ENCODE measurements at regions not wholly inside any gene's neighbourhood (a gene's known extent, or its start where the extent isn't known, plus 50 kb on each side); places are given as distances from the start of the nearest gene placed in this dataset.

DNA sequence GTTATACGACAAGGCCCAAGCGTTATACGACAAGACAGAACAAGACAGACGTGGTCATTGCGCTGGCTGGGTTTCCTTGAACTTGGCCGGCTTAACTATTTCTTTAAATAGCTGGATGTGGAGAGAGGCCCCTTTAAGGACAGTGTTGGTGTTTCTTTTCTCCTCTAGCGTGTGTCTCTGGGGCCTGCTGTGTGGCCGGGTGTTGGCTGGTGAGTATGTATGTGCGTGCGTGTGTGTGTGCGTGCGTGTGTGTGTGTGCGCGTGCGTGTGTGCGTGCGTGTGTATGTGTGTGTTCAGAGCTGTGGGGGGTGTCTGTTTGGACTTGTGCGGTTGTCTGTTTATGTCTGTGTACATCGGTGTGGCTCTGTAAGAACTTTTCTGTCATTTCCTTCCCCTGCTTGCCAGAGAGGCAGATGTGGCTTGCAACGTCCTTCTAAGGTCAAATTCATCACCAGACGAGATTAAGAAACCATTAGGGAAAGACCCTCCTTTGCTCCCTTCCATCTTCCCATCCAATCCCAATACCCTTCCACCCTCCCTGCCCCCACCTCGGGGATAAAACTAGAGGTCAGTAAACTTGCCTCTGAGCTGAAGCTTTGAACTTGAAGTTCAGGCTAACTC is 78.6 kb upstream of the TBX3 start:
- H3K4me3 ChIP-seq: no peak overlapping the region
- H3K27ac ChIP-seq: no peak overlapping the region
- TF ChIP-seq, protein P1, sequence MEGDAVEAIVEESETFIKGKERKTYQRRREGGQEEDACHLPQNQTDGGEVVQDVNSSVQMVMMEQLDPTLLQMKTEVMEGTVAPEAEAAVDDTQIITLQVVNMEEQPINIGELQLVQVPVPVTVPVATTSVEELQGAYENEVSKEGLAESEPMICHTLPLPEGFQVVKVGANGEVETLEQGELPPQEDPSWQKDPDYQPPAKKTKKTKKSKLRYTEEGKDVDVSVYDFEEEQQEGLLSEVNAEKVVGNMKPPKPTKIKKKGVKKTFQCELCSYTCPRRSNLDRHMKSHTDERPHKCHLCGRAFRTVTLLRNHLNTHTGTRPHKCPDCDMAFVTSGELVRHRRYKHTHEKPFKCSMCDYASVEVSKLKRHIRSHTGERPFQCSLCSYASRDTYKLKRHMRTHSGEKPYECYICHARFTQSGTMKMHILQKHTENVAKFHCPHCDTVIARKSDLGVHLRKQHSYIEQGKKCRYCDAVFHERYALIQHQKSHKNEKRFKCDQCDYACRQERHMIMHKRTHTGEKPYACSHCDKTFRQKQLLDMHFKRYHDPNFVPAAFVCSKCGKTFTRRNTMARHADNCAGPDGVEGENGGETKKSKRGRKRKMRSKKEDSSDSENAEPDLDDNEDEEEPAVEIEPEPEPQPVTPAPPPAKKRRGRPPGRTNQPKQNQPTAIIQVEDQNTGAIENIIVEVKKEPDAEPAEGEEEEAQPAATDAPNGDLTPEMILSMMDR (IDR thresholded peaks at IDR 0.05): no peak
- DNase-seq (ENCODE audit: low spot score): no peak

DNA sequence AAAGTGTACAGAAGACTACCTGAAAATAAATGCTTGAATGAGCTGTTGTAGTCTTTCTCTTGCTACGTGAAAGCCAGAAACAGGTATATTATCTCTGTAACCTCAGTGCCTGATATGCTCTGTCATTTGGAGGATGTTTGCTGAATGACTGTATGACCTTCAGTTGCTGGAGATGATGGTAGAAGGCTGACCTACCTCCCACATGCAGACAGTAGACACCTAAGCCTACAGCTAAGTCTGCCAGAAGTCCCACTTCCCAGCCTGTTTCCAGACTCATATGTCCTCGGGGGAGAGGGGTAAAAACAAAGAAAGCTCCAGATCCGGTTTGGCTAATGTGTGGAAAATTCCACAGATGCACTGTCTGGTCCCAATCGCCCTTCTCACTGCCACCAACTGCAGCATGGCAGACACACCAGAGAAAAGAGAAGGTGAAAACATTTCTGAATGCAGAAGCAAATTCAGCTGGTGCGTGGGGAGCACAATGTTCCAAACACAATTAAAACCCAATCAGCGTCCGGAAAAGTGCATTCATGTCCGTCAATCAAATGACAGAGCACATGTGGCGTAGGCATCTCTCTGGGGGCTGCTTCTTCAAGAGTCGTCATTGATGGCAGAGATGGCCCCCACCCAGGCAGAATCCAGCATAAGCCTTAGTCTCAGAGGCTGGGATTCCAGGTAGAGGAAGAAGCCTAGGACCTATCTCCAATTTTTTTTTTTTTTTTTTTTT is 76.3 kb upstream of the TBX3 start:
- Histone ChIP-seq H3K27ac (no peak overlapping the region), H3K4me3 (no peak overlapping the region)
- TF ChIP-seq, protein P1 (IDR thresholded peaks at IDR 0.05): no peak
- DNase-seq (ENCODE audit: low spot score): no peak

DNA sequence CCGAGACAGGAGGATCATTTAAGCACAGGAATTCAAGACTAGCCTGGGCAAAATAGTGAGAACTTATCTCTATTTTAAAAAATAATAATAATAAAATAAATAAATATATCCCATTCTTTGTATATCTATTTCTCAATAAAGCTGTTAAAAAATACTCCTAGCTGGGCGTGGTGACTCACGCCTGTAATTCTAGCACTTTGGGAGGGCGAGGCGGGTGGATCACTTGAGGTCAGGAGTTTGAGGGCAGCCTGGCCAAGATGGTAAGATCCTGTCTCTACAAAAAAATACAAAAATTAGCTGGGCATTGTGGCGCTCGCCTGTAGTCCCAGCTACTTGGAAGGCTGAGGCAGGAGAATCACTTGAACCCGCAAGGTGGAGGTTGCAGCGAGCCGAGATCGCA is 75.7 kb upstream of the TBX3 start:
- TF ChIP-seq, protein P1 (IDR thresholded peaks at IDR 0.05): no peak
- DNase-seq (ENCODE audit: low spot score): no peak
- H3K4me3 ChIP-seq: no peak overlapping the region
- no peak overlapping the region for H3K27ac ChIP-seq

DNA sequence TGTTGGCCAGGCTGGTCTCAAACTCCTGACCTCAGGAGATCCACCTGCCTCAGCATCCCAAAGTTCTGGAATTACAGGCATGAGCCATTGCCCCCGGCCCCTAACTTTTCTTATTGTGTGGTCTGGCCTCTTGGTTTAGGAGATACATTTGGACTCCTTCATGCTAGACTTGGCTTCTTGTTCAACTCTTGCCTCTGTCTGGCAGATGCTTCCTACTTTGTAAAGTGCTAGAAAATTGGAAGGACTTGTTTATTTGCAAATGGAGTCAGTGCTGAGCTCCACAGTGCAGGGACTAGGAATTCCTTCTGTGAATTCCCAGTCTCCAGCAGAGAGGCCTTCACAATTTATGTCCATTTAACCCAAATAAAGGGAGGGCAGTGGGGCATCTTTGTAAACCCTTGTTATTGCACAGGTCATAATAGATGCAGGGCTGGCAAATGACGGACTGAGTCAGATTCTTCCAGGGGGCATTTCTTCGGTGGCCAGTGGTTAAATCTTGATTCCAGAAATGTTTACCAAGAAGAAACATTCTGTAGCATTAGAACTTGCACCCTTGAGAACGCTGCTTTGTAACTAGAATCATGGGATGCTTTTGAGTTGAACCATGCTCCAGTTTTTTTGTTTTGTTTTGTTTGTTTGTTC is 73.8 kb upstream of the TBX3 start:
- TF ChIP-seq, protein P1 (IDR thresholded peaks at IDR 0.05): no peak
- Histone ChIP-seq H3K27ac (no peak overlapping the region), H3K4me3 (no peak overlapping the region)
- DNase-seq (ENCODE audit: low spot score): no peak

DNA sequence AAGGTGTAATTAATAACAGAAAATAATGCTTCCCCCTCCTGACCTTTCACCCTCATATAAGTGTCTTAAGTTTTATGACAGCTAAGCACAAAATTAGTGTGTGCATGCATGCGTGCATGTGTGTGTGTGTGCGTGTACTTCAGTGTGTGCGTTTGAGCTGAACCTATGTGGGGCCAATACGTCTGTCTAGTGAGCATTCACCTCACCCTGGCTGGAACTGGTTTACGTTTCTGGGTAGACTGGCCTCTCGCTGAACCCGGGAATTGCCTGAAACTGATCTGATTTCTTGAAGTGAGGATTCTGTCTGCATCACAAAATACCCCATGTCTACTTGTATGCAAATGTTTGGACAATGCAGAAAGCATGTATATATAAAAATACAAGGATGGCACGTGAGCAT is 68.2 kb upstream of the TBX3 start:
- Histone ChIP-seq H3K4me3 (no peak overlapping the region), H3K27ac (no peak overlapping the region)
- TF ChIP-seq, protein P1 (IDR thresholded peaks at IDR 0.05): no peak
- no peak for DNase-seq (ENCODE audit: low spot score)

DNA sequence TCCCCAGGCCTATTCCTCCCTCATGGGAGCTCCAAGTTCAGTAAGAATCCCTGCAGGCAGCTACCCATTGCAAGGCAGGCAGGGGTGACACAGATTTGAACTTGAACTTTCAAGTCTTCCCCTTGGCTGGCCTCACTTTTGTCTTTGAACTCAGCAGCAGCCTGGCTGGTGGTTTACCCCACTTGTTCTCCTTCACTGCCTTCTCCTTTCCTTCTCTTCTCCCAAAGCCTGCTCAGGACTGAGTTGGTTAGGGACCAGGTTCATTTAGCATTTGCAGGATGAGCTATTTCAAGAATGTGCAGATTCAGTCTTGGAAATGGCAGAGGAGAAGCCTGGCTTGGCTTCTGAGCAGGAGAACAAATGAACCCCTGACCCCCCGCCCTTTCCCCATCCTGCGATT is 67.7 kb upstream of the TBX3 start:
- DNase-seq (ENCODE audit: low spot score): no peak
- Histone ChIP-seq H3K4me3 (no peak overlapping the region), H3K27ac (no peak overlapping the region)
- TF ChIP-seq, protein P1 (IDR thresholded peaks at IDR 0.05): no peak

All from coronary artery (tissue), 2 donors.